ENCODE measurements at regions not wholly inside any gene's neighbourhood (a gene's known extent, or its start where the extent isn't known, plus 50 kb on each side); places are given as distances from the start of the nearest gene placed in this dataset.

GRCh38 chr11:134626032-134626431 is 214.0 kb upstream of the B3GAT1 start:
- DNase-seq (ENCODE audit: low read depth, low spot score) (no peak), ATAC-seq (no peak)
- POLR2A ChIA-PET = no interaction called here
- Histone ChIP-seq H3K4me1 (ENCODE audit: control insufficient read depth, insufficient read depth, low read length) (no peaks in the 10 kb centered on the region), H3K27me3 (ENCODE audit: control insufficient read depth, insufficient read depth, low read length) (peaks cover 33% of the 10 kb centered on the region), H3K4me3 (ENCODE audit: low read depth in 2 of 2, low read length in 2 of 2) (no peak overlapping the region), H3K9me3 (ENCODE audit: control insufficient read depth, insufficient read depth, low read depth, low read length) (no peaks in the 10 kb centered on the region), H3K27ac (ENCODE audit: low read length) (no peak overlapping the region), H3K36me3 (ENCODE audit: control insufficient read depth, insufficient read depth, low read length) (no peaks in the 10 kb centered on the region)
- TF ChIP-seq TCF7L2 (IDR thresholded peaks at IDR 0.05; ENCODE audit: low read depth, low read length) (no peak), SIN3A (IDR thresholded peaks at IDR 0.05; ENCODE audit: borderline replicate concordance, insufficient read depth, low read depth, low read length) (no peak), REST (IDR thresholded peaks at IDR 0.05; ENCODE audit: insufficient read depth in 1 of 2, low read depth in 2 of 2, low read length in 1 of 2) (no peak), POLR2AphosphoS5 (IDR thresholded peaks at IDR 0.05; ENCODE audit: low read depth, low read length) (no peak), CTCF (IDR thresholded peaks at IDR 0.05) (no peak)
- in situ Hi-C loops (cut with HindIII; ENCODE audit: low pct_unique_long_range_greater_than_20kb, low sequenced_read_pairs) (no loop called here), intact Hi-C loops (cut with micrococcal nuclease; ENCODE audit: unreplicated experiment) (no loop called here)
- BruUV-seq (replicated peaks) = no TSS peak
- CTCF ChIA-PET = no interaction called here

GRCh38 chr11:134625631-134626030 is 213.6 kb upstream of the B3GAT1 start:
- POLR2A ChIA-PET = interaction anchor here (0.6 kb wide), 1 partner anchor 85 kb away, joined by 3 read pairs; no protein-coding TSS in a partner anchor
- CTCF ChIA-PET = no interaction called here
- BruUV-seq (replicated peaks) = no TSS peak
- Histone ChIP-seq H3K27ac (ENCODE audit: low read length) (no peak overlapping the region), H3K27me3 (ENCODE audit: control insufficient read depth, insufficient read depth, low read length) (peaks cover 33% of the 10 kb centered on the region), H3K4me1 (ENCODE audit: control insufficient read depth, insufficient read depth, low read length) (no peaks in the 10 kb centered on the region), H3K36me3 (ENCODE audit: control insufficient read depth, insufficient read depth, low read length) (no peaks in the 10 kb centered on the region), H3K9me3 (ENCODE audit: control insufficient read depth, insufficient read depth, low read depth, low read length) (no peaks in the 10 kb centered on the region), H3K4me3 (ENCODE audit: low read depth in 2 of 2, low read length in 2 of 2) (no peak overlapping the region)
- DNase-seq (ENCODE audit: low read depth, low spot score) (no peak), ATAC-seq (no peak)
- intact Hi-C loops (cut with micrococcal nuclease; ENCODE audit: unreplicated experiment) (no loop called here), in situ Hi-C loops (cut with HindIII; ENCODE audit: low pct_unique_long_range_greater_than_20kb, low sequenced_read_pairs) (no loop called here)
- TF ChIP-seq SIN3A (IDR thresholded peaks at IDR 0.05; ENCODE audit: borderline replicate concordance, insufficient read depth, low read depth, low read length) (no peak), TCF7L2 (IDR thresholded peaks at IDR 0.05; ENCODE audit: low read depth, low read length) (no peak), POLR2AphosphoS5 (IDR thresholded peaks at IDR 0.05; ENCODE audit: low read depth, low read length) (no peak), REST (IDR thresholded peaks at IDR 0.05; ENCODE audit: insufficient read depth in 1 of 2, low read depth in 2 of 2, low read length in 1 of 2) (no peak), CTCF (IDR thresholded peaks at IDR 0.05) (no peak)

All from Panc1 (cell line).